HPDE6-E6E7 (cell line): ENCODE measurements at regions not wholly inside any gene's neighbourhood (a gene's known extent, or its start where the extent isn't known, plus 50 kb on each side); places are given as distances from the start of the nearest gene placed in this dataset.
"Not testable (repeated sequence)": the region's sequence is repeated elsewhere in the genome, so short reads cannot be mapped to it uniquely, and the experiment has no call there.

ENCODE experiments used
- DNase-seq: peaks from one replicate; pipeline ENCODE4 v3.0.0; 2011; ENCODE audit warnings: missing footprints; ENCODE audit errors: extremely low spot score

DNA sequence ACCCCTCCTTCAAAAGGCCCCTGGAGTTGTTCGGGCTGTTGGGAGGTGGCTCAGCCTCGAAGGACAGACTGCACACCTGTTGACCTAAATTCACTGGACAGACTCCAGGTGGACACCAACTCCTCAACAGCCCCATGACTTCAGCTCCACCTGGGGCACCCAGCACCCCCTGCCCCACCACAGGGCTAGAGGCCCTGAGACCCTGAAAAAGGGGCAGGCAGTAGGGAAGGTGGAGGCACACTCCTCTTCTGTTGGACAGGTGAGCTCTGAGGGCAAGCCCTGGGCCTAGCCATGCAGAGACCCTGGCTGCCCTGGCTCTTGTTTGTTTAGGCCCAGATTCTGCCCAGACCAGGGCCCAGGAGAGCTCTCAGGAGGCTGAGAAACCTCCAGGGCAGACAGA lies 409.7 kb upstream of the CAMK1G start:
- DNase-seq: not testable (repeated sequence)

DNA sequence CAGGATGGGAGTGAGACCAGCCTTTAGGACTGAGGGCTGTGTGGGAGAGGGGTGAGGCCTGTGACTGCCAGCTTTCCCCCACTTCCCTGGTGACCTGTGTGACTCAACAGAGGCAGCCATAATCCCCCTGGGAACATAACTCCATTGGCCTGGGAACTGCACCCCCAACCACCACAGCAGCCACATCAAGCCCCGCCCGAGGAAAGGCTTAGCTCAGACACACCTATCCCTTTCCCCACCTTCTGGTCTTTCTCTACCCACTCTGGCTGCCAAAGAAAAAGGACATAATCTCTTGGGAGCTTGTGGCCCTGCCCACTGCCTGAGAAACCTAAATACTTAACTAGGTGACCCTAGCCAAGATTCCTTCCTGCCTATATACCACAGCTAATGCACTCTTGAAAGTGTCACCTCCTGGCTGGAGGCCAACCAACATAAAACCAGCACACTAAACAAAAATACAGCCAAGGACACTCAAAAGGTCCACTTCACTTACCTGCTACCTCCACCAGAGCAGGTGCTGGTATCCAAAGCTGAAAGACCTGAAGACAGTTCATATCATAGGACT lies 406.6 kb upstream of the CAMK1G start:
- DNase-seq: no peak

DNA sequence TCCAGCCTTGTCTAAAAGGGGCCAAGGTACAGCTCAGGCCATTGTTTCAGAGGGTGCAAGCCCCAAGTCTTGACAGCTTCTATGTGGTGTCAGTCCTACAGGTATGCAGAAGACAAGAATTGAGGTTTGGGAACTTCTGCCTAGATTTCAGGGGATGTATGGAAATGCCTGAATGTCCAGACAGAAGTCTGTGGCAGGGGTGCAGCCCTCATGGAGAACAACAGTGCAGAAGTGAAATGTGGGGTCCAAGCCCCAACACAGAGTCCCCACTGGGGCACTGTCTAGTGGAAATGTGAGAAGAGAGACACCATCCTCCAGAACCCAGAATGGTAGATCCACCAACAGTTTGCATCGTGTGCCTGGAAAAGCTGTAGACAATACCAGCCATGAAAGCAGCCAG lies 400.3 kb upstream of the CAMK1G start:
- DNase-seq: no peak

DNA sequence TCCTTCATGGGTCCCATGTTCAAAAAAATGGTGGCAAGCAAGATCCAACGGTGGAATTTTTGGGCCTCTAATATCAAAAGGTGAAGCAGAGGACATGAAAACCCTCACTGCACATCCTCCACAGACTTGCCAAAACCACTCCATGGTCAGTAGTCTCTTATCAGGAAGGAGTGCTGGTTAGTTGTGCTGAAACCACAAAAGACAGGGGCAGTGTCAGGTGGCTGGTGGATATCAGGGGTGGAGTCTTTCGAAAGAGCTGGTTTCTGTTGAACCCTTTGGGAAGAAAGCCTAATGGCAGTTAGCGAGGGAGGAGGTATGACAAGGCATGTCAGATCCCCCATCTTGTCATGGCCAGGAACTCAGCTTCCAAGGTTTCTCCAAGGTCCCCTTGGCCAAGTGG lies 395.9 kb upstream of the CAMK1G start:
- DNase-seq: no peak

DNA sequence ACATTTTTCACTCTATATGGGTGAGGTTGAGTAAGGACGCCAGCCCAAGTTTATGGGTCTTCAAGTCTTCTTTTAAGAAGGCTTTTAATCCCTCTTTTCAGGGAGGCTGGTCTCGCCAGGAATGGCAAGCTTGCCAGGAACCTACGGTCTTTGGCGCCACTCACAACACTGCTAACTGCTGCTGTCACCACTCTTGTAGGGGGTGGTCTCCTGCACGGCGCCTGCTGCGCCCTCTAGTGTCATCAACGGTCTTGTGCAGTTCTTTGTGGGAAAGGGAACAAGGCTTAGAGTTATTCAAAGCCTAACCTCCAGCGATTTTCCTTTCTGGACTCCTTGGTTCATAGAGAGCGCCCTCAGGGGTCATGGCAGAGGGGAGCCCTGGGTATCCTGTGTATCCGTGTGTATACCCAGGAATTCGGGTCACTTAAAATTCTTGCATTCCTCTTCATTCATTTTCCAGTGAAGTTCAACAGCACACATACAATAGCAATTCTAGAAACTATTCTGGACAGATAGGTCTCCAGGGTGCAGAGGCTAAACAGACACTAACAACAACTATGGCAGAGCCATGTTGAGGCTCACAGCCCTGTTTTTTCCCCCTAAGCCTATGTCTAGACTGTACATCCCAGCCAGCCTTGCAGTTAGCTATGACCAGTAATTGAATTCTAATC lies 392.8 kb upstream of the CAMK1G start:
- DNase-seq: peak; percentile 49

DNA sequence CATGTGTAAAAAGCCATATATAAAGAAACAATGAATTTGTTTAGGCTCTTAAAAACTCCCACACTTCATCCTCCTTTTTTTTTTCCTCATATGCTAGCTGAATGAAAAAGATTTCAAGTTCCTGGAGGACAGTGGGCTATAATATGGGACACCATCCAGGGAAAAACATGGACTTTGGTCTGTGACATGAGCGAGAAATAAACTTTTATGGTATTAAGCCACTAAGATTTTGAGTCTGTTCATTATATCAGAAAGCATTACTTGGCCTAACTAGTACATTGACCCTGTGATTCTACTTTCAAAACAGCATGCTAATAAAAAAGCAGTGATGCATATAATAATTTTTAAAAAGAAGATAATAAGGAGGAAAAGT lies 392.3 kb upstream of the CAMK1G start:
- no peak for DNase-seq

DNA sequence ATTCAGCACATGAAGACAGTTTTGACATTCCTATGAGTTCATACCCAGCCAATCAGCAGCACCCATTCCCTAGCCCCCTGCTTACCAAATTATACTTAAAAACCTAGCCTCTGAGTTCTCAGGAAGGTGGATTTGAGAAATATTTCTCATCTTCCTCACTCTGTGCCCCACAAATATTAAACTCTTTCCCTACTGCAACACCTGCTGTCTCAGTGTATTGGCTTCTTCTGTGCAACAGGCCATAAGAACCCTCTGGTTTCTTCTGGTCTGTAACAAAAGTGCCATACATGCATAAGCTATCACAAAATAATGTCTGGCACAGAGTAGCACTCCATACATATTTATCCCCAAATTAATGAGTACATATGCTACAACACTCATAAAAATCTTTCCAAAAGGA lies 387.4 kb upstream of the CAMK1G start:
- DNase-seq: no peak

DNA sequence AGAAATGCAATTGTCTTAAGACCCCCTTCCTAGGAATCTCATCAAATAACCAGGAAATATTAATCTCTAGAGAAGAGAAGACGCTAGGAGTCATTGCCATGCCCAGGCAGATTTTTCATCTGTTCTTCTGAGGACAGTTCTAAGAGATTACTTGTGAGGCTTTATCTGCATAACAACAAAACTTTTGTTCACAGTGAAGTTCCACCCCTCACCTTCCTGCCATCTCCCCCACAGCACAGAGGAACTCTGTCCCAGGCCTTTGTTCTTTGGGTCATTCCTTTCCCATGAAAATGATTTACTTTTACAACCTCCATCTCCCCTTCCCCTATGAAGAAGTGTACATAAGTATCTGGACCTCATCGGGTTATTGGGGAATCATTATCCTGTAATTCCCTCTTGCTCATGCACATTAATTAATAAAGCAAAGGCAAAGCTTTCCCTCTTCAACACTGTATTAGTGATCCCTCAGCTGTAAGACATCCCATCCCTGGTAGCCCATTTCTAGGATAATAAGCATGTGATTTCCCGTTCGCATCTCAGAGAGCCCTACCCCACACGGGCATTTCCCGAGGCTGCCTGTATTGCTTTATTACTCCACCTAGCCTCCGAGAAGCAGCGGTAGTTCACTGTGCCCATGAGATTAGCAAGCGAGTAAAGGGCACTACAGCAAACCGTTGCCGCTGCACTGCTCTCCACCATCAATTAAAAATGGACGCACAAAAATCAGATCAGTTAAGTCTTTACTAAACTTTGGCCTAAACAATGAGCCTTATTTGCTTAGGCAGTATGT lies 384.4 kb upstream of the CAMK1G start:
- DNase-seq: no peak

DNA sequence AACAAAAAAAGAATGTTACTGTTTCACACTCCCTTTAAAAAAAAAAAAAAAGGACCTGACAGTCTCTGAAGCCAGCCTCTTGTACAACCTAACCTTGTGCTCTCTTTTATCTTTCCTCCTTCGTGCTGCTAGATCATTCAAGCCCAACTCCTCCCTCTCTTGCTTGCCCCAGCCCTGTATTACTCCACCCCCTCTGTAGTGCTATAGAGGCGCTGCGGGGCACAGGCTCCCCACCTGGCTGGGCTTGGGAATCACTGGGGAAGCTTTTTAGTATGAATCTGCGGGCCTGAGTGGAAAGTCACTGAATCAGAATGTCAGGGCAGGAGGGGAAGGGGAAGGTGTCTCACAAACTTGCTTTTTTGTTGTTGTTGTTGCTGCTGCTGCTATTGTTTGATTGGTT lies 383.7 kb upstream of the CAMK1G start:
- DNase-seq: no peak

DNA sequence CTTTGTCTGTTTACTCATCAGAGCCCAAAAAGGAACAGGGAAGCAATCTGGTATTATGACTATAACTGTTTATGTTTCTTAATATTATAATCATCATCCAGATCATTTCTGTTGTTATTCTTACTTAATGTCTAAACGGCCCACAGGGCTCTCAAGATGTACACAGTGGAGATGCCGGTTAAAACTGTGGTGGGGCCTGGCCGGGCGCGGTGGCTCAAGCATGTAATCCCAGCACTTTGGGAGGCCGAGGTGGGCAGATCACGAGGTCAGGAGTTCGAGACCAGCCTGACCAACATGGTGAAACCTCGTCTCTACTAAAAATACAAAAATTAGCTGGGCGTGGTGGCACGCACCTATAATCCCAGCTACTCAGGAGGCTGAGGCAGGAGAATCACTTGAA lies 381.2 kb upstream of the CAMK1G start:
- DNase-seq: not testable (repeated sequence)

DNA sequence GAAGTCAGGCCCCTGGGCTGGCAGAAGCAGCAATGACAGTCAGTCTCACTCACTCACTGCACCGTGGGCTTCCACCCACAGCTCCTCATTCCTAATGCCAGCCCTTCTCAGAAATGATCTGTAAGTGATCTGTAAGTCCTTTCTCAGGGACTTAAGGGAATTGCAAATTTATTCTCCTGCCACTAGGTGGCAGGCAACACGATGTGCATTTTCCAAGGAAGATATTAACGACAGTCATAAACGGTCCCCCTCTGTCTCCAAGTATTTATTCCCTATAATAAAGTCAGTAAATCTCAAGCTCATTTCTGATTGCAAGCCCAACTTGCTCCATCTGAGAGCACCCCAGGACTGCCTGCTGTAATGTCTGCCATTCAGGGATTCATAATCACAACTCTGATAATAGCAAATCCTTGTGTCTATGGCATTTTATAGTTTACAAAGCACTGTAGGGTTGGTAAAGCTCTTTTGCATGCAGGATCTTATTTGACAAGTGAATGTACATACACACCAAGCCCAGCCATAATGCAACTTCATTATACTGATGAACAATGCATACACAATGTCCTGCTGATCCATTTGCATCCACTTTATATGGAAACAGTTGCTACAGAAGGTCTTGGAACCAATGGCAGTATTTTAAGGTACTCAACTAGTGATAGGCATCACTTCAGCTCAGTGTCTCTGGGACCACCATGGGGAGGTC lies 380.5 kb upstream of the CAMK1G start:
- peak; percentile 46 for DNase-seq

DNA sequence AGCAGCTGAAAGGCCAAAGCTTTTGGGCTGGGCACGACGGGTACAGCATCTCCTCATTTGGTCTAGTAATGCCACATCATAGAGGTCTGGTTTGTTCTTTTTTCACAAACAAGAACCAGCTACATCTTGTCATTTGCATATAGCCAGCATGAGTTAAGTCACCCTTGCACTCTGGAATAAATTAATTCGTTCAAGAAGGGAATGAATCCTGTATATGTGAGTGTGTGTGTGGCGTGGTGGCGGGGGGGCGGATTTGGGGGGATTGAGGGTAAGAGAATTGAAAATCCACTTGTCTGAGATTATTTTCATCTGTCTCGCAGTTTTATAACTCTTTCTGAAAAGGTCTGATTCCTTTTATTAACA lies 380.0 kb upstream of the CAMK1G start:
- DNase-seq: no peak

DNA sequence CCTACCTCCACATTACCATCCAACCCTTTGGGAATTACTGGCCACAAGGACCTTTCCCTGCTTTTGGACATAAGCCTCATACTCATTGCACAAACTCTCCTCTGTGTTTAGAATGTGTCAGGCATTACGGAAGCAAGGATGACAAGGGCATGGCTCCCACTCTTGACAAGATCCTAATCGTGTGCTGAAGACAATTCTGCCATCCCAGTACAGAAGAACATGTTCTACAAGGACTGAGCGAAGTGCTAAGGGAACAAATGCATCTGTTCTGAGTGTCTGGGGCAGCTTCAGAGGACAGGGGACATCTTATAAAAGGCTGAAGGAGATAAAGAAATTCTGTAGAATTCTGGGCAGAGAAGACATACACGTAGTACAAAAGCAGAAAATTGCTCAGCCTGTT lies 378.5 kb upstream of the CAMK1G start:
- DNase-seq: no peak

DNA sequence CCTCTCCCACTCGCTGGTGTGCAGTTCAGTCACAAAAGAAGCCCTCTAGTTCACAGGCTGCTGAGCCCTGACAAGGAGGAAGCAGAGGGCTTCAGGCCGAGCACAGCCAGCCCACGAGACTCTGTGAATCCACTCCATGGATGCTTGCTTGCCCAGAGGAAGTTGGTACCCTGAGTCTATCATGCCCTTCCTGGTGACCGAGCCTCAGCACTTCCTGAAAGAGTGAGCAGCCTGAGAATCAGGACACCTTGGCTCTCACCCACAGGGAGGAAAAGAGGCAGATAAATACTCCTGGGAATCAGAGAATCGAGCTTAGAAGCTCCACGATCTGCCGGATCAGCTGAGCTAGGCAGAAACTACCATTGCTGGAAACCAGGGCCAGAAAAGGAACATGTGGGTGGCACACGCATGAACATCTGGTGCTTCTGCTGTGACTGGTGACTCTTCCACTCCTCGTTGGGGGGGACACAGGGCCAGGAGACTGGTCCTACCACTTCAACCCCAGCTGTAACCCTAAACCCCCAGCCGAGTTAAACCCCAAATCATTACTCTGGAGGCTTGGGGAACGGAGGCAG lies 376.3 kb upstream of the CAMK1G start:
- no peak for DNase-seq

DNA sequence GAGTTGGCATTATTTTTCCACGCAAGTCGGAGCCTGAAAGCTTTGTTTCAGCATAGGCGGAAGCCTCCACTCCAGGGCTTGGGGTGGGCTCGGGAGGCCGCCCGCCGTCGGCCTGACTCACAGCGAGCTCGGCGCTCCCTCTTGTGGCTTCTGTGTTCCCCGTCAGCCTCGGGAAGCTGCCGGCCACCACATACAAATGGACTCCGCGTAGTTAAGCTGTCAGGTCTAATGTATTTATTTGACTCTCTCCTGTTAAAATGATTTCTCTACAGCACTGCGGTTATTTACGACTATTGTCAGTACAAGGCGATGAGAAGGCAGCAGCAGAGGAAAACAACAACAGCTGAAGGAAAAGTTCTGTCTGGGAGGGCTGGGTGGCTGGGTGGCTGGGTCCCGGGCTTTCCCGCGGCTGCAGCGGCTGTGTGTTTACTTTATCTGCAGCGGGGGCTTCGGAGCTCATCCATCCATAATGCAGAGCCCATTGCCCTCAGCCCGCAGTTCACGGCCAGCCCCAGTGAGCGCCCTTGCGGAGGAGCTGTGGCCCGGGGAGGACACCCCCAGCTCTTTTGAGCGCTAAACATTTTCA lies 375.7 kb upstream of the CAMK1G start:
- DNase-seq: peak; percentile 73

DNA sequence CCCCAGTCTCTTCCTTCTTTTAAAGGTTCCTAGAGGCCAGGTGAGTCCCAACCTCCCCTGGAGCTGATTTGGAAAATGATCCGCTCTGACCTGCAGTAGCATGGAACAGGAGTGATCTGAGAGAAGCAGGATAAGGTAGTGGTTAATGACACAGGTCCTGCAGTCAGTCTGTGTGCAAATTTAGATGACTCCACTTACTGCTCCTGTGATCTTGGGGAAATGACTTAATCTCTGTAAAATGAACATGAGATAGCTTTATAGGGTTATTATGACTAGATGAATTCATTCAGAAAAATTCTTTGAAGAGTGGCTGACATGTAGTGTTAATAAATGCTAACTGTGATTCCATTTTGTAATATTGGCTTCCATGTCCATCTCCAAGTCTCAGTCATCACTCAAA lies 374.9 kb upstream of the CAMK1G start:
- DNase-seq: no peak

DNA sequence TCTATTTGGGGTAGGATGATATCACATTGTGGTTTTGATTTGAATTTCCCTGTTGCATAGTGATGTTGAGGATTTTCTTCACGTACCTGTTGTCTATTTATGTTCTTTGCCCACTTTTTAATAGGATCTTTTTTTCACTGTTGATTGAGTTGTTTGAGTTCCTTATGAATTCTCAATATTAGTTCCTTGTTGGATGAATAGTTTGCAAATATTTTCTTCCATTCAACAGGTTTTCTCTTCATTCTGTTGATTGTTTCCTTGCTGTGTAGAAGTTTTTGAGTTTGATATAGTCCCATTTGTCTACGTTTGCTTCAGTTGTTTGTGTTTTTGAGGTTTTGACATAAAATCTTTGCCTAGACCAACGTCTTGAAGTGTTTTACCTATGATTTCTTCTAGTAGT lies 369.5 kb upstream of the CAMK1G start:
- no peak for DNase-seq

DNA sequence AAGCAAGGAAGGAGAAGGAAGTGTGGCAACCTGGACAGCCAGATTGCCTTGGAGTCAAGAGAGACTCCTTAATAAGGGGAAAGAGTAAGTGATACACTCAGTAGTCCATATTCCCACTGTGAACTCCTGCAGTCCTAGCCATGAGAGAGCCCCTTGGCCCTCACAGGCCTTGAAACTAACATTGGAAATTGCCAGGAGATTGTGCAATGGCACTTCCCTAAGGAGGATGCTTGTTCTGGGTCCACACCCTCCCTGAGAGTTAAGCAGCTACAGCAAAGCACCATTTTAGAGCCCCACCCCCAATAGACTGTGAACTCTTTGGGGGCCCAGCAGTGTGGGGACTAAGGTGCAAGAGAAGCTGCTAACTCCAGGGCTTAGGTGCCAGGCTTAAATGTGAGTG lies 367.7 kb upstream of the CAMK1G start:
- DNase-seq: no peak

DNA sequence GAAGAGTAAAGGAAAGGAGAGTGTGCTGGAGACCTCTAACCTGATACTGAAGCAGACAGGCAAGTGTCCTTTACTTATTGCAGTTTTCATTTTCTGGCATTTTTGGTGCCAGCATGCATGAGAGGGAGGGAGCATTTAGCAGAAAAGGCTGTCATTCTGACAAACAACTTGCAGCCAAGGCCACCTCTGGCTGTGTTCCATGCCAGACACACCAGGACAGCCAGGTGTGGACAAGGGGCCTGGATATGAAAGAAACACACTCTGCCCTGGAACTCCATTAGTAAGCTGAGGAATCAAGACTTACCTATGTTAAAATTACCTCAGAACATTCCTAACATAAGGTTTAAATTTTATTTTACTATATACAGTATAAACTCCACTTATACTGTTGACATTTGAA lies 365.4 kb upstream of the CAMK1G start:
- DNase-seq: no peak

DNA sequence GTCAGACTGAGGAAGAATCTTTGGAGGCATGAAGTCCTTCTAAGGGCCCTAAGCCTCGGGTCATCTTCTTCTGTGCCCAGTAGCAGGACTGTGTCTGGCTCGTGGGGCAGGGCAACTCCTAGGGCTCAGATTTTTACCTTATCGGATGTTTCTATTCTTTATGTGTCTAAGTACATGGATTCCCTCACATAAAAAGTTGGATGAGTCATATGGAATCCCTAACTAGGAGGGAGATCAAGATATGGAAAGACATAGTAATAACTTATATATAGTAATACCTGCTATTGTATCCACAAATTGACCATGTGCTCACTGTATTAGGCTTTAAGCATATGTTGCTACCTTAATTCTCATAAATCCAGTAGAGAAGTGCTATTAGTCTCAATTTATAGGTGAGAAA lies 364.5 kb upstream of the CAMK1G start:
- no peak for DNase-seq

DNA sequence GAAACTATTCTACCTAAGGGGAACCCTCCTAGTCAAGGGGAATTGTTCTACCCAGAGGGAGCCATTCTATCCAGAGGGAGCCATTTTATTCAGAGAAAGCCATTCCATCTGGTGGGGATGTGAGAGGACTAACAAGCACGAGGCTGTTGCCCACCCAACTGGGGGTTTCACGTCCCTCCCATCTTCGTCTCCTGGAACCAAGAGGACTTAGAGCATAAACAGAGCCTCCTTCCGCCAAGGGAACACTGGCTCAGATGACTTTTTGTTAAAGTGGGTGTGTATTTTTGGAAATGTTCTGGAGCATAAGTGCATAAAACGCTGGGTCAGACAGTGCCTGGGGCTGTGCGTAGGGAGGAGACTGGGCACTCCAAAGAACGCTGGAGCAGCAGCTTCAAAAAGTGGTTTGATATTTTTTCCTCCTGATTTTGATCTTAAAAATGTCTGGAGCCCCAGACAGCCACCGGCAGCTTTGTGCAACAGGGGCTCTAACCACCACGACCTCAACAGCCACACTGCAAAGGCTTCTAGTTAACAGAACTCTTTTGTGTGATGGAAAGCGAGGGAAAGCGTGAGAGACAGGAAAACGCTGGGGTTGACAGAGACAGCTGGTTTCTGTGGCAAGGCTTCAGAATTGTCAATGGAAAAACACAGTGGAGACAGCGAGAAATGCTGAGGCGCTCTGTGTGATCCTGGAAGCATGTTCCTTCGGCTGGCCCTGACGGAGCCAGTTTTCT lies 363.6 kb upstream of the CAMK1G start:
- no peak for DNase-seq
